CD4-positive, alpha-beta T cell (primary cell): ENCODE measurements at regions not wholly inside any gene's neighbourhood (a gene's known extent, or its start where the extent isn't known, plus 50 kb on each side); places are given as distances from the start of the nearest gene placed in this dataset.

ENCODE experiments used
- ATAC-seq: fragments of 200-7000 bp; cut with Tn5 transposase; one replicate; pipeline ENCODE4 v1.10.0; 2022; ENCODE audit warnings: mild to moderate bottlenecking; ENCODE audit not compliant: poor library complexity
- CTCF ChIA-PET: fragments of 350-600 bp; sonication (Branson Sonifier 250); formaldehyde crosslinking; loops from one replicate; lab custom pipeline; 2021; ENCODE audit warnings: antibody characterized with exemption, inconsistent platforms; lab: Charles Lee
- POLR2A ChIA-PET: fragments of 350-600 bp; sonication (Branson Sonifier 250); formaldehyde crosslinking; loops from one replicate; lab custom pipeline; 2021; ENCODE audit warnings: antibody characterized with exemption, inconsistent platforms; lab: Charles Lee
- DNase-seq, 14 experiments: peaks; one replicate each; pipeline ENCODE4 v3.0.0-alpha.2; 2013 to 2020; ENCODE audit warnings: mixed read lengths in 2 of 14
- H3K27ac ChIP-seq, 2 donors: one replicate each; pipeline versions ENCODE4 v1.5.1 to v1.7.0; 2013; ENCODE audit warnings: low read length in 2 of 2, low read depth in 1 of 2, mild to moderate bottlenecking in 1 of 2
- H3K27me3 ChIP-seq, 2 experiments: 1 replicate in 1 of 2; 2 replicates in 1 of 2; pipeline versions ENCODE4 v1.6.1 to v1.7.0; 2013; ENCODE audit warnings: low read length in 2 of 2, control low read depth in 1 of 2, mild to moderate bottlenecking in 1 of 2, moderate library complexity in 1 of 2; ENCODE audit not compliant: insufficient read depth in 2 of 2, control insufficient read depth in 1 of 2
- H3K36me3 ChIP-seq: one replicate; pipeline ENCODE4 v1.6.1; 2013; ENCODE audit warnings: low read length, control low read depth; ENCODE audit not compliant: insufficient read depth
- H3K4me1 ChIP-seq: one replicate; pipeline ENCODE4 v1.6.1; 2013; ENCODE audit warnings: low read length, control low read depth; ENCODE audit not compliant: insufficient read depth
- H3K4me3 ChIP-seq: one replicate; pipeline ENCODE4 v1.5.1; 2013; ENCODE audit warnings: mild to moderate bottlenecking, low read length, moderate library complexity
- H3K9me3 ChIP-seq, 2 experiments: 1 replicate in 1 of 2; 2 replicates in 1 of 2; pipeline versions ENCODE4 v1.6.1 to v1.7.0; 2013; ENCODE audit warnings: low read length in 2 of 2, mild to moderate bottlenecking in 2 of 2, control low read depth in 1 of 2, moderate library complexity in 1 of 2; ENCODE audit not compliant: control insufficient read depth in 1 of 2, insufficient read depth in 1 of 2
- H3K27ac Mint-ChIP-seq: one replicate; pipeline ENCODE4 v1.8.0; 2020; ENCODE audit warnings: mixed read lengths
- H3K27me3 Mint-ChIP-seq: one replicate; pipeline ENCODE4 v1.8.0; 2021; ENCODE audit warnings: mixed read lengths
- H3K36me3 Mint-ChIP-seq: one replicate; pipeline ENCODE4 v1.8.0; 2021; ENCODE audit warnings: low read depth, mixed read lengths
- H3K4me1 Mint-ChIP-seq: one replicate; pipeline ENCODE4 v1.8.0; 2021; ENCODE audit warnings: low read depth, mixed read lengths
- H3K4me3 Mint-ChIP-seq: one replicate; pipeline ENCODE4 v1.8.0; 2020; ENCODE audit warnings: mild to moderate bottlenecking, mixed read lengths
- H3K9me3 Mint-ChIP-seq: one replicate; pipeline ENCODE4 v1.8.0; 2020; ENCODE audit warnings: mixed read lengths
- intact Hi-C, 2 experiments: fragments of 100-400 bp; cut with DNase I in 1 of 2; cut with micrococcal nuclease in 1 of 2; formaldehyde crosslinking; loops; one replicate each; pipeline versions ENCODE4 v1.15.1 to v1.9.0; 2023 to 2025; cut with DNase I, micrococcal nuclease
- TF ChIP-seq, protein P1 (sequence below): fragments of 200-600 bp; IDR thresholded peaks from one replicate; pipeline ENCODE4 v1.8.0; 2022; ENCODE audit warnings: antibody characterized with exemption, mild to moderate bottlenecking

DNA sequence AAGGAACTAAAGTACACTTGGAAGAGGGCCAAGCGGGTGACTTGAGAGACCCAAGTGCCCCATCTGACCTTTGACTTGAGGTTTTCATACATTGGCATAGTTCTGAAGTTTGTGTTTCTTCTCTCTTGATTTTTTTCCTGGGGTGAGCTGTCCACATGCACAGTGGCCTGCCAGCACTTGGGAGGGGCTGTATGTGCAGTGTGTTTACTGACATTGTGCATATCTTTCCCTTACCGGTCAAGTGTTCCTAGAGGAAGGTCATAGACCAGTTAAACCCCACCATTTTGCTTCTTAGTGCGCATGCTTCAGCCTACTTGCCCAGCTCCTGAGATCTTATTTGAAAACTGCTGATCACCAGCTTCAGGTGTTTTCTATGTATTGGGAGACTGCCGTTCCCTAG is 435.2 kb upstream of the KAZN start:
- Histone ChIP-seq H3K27me3 (no peaks in the 10 kb centered on the region), H3K4me1 (no peaks in the 10 kb centered on the region), H3K27ac (no peak overlapping the region), H3K4me3 (no peak overlapping the region), H3K36me3 (no peaks in the 10 kb centered on the region), H3K9me3 (peaks cover 0 to 21% of the 10 kb centered on the region in 2 experiments)
- no peaks in the 10 kb centered on the region for H3K36me3 Mint-ChIP-seq
- peaks cover 5% of the 10 kb centered on the region for H3K27me3 Mint-ChIP-seq
- POLR2A ChIA-PET, result no interaction called here
- CTCF ChIA-PET, result no interaction called here
- ATAC-seq (no peak), DNase-seq (no peak)
- peaks cover 12% of the 10 kb centered on the region for H3K9me3 Mint-ChIP-seq
- intact Hi-C loops, result no loop called here
- H3K27ac Mint-ChIP-seq, result no peak overlapping the region
- no peaks in the 10 kb centered on the region for H3K4me1 Mint-ChIP-seq
- TF ChIP-seq, protein P1, sequence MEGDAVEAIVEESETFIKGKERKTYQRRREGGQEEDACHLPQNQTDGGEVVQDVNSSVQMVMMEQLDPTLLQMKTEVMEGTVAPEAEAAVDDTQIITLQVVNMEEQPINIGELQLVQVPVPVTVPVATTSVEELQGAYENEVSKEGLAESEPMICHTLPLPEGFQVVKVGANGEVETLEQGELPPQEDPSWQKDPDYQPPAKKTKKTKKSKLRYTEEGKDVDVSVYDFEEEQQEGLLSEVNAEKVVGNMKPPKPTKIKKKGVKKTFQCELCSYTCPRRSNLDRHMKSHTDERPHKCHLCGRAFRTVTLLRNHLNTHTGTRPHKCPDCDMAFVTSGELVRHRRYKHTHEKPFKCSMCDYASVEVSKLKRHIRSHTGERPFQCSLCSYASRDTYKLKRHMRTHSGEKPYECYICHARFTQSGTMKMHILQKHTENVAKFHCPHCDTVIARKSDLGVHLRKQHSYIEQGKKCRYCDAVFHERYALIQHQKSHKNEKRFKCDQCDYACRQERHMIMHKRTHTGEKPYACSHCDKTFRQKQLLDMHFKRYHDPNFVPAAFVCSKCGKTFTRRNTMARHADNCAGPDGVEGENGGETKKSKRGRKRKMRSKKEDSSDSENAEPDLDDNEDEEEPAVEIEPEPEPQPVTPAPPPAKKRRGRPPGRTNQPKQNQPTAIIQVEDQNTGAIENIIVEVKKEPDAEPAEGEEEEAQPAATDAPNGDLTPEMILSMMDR, result no peak
- H3K4me3 Mint-ChIP-seq, result no peak overlapping the region

DNA sequence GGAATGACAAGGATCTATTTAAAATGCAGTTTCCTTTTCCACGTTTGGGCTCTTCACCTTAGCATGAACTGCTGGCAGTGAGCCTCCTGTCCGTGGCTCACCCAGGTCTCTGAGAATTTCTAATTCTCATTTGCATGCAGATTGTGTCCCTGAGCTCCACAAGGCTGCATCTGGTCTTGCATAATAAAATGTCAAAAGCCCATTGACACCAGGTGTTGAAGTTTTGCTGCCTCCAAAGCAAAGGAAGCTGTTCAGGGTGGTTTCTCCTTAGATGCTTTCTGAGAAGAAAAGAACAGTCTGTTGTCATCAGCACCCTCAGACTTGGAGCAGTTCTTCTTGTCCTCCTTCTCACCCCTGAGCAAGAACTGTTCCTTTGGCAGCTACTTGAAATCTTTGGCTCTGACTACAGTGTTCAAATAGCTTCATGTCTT is 433.1 kb upstream of the KAZN start:
- peaks cover 12% of the 10 kb centered on the region for H3K9me3 Mint-ChIP-seq
- POLR2A ChIA-PET, result no interaction called here
- H3K27ac Mint-ChIP-seq, result no peak overlapping the region
- ATAC-seq (no peak), DNase-seq (no peak)
- TF ChIP-seq, protein P1, result no peak
- no peaks in the 10 kb centered on the region for H3K4me1 ChIP-seq
- H3K36me3 Mint-ChIP-seq, result no peaks in the 10 kb centered on the region
- H3K36me3 ChIP-seq, result no peaks in the 10 kb centered on the region
- peaks cover 9% of the 10 kb centered on the region for H3K27me3 Mint-ChIP-seq
- H3K27ac ChIP-seq, result no peak overlapping the region
- H3K27me3 ChIP-seq, result no peaks in the 10 kb centered on the region
- H3K4me3 ChIP-seq, result no peak overlapping the region
- H3K4me1 Mint-ChIP-seq, result no peaks in the 10 kb centered on the region
- CTCF ChIA-PET, result no interaction called here
- H3K4me3 Mint-ChIP-seq, result no peak overlapping the region
- intact Hi-C loops, result no loop called here
- peaks cover 0 to 13% of the 10 kb centered on the region in 2 experiments for H3K9me3 ChIP-seq

DNA sequence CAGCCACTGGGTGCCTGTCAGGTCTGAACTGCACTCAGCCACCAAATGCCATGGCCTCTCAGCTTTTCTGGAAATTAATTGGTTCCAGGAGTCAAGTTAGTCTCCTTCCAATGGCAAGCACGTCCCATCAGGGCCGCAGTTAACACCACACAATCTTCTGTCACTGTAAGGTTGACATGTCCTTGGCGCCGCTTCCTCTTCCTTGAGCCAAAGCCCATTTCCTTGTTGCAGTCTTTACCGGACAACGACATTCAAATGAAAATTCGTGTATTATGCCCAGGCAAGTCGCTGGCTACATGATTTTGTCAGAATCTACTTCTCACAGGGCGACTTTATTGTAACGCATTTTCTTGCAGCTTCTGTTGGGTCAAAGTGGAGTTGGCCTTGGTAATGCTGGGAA is 430.6 kb upstream of the KAZN start:
- Histone ChIP-seq H3K27me3 (no peaks in the 10 kb centered on the region), H3K4me3 (no peak overlapping the region), H3K4me1 (no peaks in the 10 kb centered on the region), H3K36me3 (no peaks in the 10 kb centered on the region), H3K27ac (no peak overlapping the region), H3K9me3 (peaks cover 0 to 10% of the 10 kb centered on the region in 2 experiments)
- ATAC-seq (no peak), DNase-seq (no peak)
- Mint-ChIP-seq H3K4me1 (no peaks in the 10 kb centered on the region), H3K4me3 (no peak overlapping the region), H3K9me3 (peaks cover 6% of the 10 kb centered on the region), H3K27me3 (peaks cover 11% of the 10 kb centered on the region), H3K27ac (no peak overlapping the region), H3K36me3 (no peaks in the 10 kb centered on the region)
- ChIA-PET CTCF (no interaction called here), POLR2A (no interaction called here)
- TF ChIP-seq, protein P1, result no peak
- intact Hi-C loops, result no loop called here
